Endometrial microvascular endothelial cells (primary cell): ENCODE measurements at regions not wholly inside any gene's neighbourhood (a gene's known extent, or its start where the extent isn't known, plus 50 kb on each side); places are given as distances from the start of the nearest gene placed in this dataset.

Experiments used
- in situ Hi-C: cut with HindIII; loops from 2 replicates; pipeline ENCODE4 v1.10.0; 2017; ENCODE audit warnings: low sequenced_read_pairs, low pct_unique_long_range_greater_than_20kb; ENCODE audit errors: inconsistent ontology term

GRCh38 chr10:31601136-31601535 lies 282.1 kb downstream of the ZEB1 start:
- in situ Hi-C loops: no loop called here

DNA sequence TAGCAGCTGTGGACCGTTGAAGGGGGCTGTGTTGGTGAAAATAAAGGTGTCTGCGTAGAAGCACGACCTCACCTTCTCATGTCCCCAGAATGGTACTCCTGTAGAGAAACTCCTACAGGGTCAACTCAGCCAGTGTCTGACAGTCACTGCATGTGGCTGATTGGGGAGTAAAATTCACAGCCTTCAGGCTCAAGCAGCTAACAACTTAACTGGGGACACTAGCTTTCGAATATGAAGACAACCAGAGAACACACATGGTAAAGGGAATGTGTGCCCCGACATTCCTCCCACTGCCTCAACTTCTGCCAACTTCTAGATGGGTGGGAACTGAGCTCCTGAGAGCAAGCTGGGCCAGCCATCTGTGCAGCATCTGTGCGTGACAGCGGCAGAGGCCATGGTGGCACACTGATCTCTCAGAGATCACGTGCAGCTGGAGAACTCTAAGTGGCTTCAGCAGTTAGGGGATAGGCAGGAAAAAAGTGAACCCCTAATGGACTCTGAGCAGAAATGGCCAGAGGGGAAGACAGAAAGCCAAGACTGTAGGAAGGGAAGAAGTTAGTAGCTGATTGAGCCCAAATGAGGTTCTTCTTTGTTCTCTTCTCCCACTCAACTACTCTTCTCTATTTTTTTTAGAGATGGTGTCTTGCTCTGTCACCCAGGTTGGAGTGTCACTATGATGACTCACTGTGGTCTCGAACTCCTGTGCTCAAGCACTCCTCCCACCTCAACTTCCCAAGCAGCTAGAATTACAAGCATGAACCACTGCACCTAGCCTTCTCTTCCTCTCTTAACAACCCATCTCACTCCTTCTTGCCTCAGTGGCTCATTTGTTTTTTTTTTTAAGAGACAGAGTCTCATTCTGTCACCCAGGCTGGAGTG lies 280.8 kb downstream of the ZEB1 start:
- in situ Hi-C loops: no loop called here

GRCh38 chr10:31596765-31597164 lies 277.7 kb downstream of the ZEB1 start:
- in situ Hi-C loops: no loop called here

GRCh38 chr10:31595992-31596391 lies 277.0 kb downstream of the ZEB1 start:
- in situ Hi-C loops: no loop called here

DNA sequence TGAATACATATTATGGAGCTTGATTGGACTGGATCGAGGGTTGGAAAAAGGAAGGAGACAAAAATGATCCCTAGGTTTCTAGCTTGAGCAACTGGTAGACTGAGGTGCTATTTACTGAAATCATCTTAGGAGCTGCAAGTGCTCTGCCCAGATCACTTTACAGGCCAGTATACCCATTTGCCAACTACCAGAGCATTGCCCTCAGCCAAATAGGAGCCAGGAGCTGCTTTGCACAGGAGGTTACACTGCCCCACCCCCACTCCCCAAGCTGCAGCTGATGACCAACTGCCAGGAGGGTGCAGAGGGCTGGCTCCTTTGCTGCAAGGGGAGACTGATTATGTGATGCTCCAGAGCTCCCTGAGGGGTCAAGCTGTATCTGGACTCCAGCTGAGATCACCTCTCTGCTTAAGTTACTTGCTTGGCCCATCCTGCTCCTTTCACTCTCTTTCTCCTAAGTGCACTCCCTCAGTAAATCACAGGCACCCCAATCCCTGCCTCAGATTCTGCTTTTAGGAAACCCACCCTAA lies 275.4 kb downstream of the ZEB1 start:
- in situ Hi-C loops: no loop called here

DNA sequence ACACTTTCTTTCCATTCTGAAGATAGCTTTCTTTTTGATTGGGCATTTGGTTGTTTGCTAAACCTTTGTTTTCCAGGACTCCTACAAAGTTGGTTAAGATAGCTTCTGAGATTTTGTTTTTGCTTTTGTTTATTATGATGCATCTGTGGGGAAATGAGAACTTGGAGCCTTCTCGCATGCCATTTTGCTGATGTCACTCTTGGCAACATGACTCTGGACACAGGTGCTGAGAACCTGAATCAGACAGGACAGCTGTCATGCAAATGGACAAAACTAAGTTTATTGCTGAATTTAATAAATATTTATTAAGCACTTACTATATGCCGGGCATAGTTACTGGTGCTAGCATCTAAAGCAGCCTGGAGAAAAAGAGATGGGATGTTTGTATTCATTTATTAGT lies 274.1 kb downstream of the ZEB1 start:
- in situ Hi-C loops: no loop called here

GRCh38 chr10:31591569-31591968 lies 272.6 kb downstream of the ZEB1 start:
- in situ Hi-C loops: no loop called here

DNA sequence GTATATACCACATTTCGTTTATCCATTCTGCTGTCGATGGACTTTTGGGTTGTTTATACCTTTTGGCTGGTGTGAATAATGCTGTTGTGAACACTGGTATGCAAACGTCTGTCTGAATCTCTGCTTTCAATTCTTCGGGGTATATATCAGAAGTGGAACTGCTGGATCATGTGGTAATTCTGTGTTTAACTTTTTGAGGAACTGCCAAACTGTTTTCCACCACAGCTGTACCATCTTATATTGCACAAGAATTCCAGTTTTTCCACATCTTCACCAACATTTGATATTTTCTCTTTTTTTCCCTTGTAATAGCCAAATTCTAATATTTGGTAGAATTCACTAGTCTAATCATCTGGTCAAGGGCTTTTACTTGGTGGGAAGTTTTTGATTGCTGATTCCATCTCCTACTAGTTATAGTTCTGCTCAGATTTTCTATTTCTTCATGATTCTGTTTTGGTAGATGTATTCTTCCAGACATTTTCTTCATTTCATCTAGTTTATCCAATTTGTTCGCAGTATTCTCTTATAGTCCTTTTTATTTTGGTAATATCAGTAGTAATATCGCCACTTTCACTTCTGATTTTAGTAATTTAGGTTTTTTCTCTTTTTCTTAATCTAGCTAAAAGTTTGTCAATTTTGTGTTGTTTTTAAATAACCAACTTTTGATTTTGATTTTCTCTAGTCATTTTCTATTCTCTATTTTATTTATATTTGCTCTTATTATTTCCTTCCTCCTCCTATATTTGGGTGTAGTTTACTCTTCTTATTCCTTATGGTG lies 271.2 kb downstream of the ZEB1 start:
- in situ Hi-C loops: no loop called here

- in situ Hi-C loops: no loop called here
Measured at GRCh38 chr10:31587691-31588090, 268.7 kb downstream of the ZEB1 start.

DNA sequence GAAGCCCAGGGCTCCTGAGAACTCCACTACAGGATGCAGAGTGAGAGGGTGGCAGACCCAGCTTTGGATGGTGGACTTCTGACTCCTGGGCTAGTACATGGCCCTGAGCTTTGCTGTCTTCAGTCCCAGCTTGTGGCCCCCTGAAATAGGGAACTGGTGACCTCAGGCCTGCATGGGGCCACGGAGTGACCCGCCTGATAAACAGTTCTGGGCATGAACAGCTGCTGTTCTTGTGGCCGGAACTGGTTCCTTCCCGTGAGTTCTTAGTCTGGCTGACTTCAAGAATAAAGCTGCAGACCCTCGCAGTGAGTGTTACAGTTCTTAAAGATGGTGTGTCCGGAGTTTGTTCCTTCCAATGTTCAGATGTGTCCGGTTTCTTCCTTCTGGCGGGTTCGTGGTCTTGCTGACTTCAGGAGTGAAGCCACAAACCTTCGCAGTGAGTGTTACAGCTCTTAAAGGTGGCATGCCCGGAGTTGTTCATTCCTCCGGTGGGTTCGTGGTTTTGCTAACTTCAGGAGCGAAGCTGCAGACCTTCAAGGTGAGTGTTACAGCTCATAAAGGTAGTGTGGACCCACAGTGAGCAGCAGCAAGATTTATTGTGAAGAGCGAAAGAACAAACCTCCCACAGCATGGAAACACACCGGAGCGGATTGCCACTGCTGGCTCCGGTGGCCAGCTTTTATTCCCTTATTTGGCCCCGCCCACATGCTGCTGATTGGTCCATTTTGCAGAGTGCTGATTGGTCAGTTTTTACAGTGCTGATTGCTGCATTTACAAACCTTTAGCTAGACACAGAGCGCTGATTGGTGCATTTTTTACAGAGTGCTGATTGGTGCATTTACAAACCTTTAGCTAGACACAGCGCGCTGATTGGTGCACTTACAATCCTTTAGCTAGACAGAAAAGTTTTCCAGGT lies 268.0 kb downstream of the ZEB1 start:
- in situ Hi-C loops: no loop called here

- in situ Hi-C loops: no loop called here
Measured at GRCh38 chr10:31584876-31585275, 265.9 kb downstream of the ZEB1 start.

- in situ Hi-C loops: no loop called here
Measured at GRCh38 chr10:31584098-31584631, 265.1 kb downstream of the ZEB1 start.

DNA sequence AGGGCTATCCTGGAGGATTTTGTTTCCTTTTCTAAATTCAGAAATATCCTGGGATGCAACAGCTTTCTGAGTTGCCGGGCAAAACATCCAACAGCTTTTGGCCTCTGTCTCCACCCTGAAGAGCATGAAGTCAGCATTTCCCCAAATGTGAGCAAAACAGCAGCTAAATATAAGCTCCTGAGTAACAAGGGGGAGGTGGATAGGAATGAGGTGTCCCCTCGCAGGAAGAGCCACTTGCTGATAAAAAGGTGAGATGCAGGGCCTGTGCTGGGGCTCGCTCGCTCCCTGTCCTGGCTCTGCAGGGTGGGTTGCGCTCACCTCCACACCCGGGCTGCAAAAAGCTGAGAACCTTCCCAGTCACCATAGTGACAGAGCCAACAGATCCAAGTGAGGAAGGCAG lies 264.3 kb downstream of the ZEB1 start:
- in situ Hi-C loops: no loop called here

DNA sequence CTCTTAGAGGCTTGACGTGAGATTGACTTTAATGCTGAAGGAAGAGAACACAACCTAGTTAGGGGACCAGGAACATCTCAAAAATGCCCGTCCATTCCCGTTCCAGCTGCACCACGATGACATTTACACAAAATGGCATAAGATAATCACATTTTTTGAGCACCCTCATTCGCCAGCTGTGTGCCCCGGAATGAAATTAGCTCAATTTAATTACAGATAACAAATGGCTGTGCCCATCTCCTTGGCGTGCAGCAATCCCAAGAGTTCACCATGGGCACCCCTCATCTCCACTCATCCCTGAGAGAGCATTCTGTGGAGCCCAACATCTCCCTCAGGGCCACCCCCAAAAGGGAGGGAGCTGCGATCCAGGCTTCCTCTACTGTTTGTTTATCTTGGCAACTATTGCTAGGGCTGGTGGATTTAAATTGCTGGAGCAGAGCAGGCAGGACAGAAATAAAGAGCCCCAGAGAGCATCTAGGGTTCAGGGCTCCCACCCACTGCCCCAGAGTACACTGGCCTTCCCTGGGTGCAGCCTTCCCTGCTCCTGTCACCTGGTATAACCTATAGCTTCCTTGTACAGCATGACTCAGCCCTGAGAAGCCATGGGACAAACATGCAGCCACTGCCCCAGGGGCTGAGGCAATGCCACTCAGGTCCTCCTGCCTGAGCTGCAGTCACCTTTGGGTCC lies 263.5 kb downstream of the ZEB1 start:
- in situ Hi-C loops: no loop called here

- in situ Hi-C loops: no loop called here
Measured at GRCh38 chr10:31581741-31582323, 262.8 kb downstream of the ZEB1 start.

DNA sequence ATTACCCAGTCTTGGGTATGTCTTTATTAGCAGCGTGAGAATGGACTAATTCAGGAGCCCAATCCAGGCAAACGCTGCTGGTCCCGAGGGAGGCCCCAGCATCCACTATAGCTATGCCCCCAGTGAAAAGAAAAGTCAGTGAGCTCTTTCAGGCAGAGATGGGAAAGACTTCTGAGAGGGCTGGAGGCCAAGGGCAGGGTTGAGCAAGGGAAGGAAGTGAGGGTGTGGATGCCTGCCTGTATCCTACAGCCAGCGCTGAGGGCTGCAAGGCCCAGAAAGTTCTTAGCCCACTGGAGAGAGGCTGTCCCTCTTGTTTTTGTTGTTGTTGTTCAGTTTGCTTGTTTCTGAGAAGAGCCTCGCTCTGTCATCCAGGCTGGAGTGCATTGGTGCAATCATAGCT lies 261.6 kb downstream of the ZEB1 start:
- in situ Hi-C loops: no loop called here
